ENCODE measurements at regions not wholly inside any gene's neighbourhood (a gene's known extent, or its start where the extent isn't known, plus 50 kb on each side); places are given as distances from the start of the nearest gene placed in this dataset.
"Not testable (repeated sequence)": the region's sequence is repeated elsewhere in the genome, so short reads cannot be mapped to it uniquely, and the experiment has no call there.

GRCh38 chr6:77063494-77063893, 399.8 kb downstream of the HTR1B start:
- DNase-seq: no peak

- no peak for DNase-seq
Observed at GRCh38 chr6:77055711-77056110, 407.6 kb downstream of the HTR1B start.

- DNase-seq: no peak
Observed at GRCh38 chr6:77040568-77041195, 422.6 kb downstream of the HTR1B start.

- no peak for DNase-seq
Observed at GRCh38 chr6:77038807-77039206, 424.5 kb downstream of the HTR1B start.

GRCh38 chr6:77037439-77037838, 425.9 kb downstream of the HTR1B start:
- DNase-seq: no peak

- DNase-seq: no peak
Observed at GRCh38 chr6:77036400-77036799, 426.9 kb downstream of the HTR1B start.

GRCh38 chr6:77034161-77034560, 429.1 kb downstream of the HTR1B start:
- DNase-seq: no peak

- DNase-seq: no peak
Observed at GRCh38 chr6:77030929-77031674, 432.2 kb downstream of the HTR1B start.

GRCh38 chr6:77026341-77026740, 436.9 kb downstream of the HTR1B start:
- no peak for DNase-seq

- no peak for DNase-seq
Observed at GRCh38 chr6:77025736-77026223, 437.5 kb downstream of the HTR1B start.

GRCh38 chr6:77021778-77022177, 441.5 kb downstream of the HTR1B start:
- DNase-seq: no peak

GRCh38 chr6:77021232-77021631, 442.1 kb downstream of the HTR1B start:
- no peak for DNase-seq

- DNase-seq: no peak
Observed at GRCh38 chr6:77019081-77019480, 444.2 kb downstream of the HTR1B start.

- no peak for DNase-seq
Observed at GRCh38 chr6:77017537-77017936, 445.8 kb downstream of the HTR1B start.

GRCh38 chr6:77015350-77015749, 447.9 kb downstream of the HTR1B start:
- DNase-seq: no peak

GRCh38 chr6:77011929-77012545, 451.3 kb downstream of the HTR1B start:
- DNase-seq: no peak

- no peak for DNase-seq
Observed at GRCh38 chr6:77010931-77011542, 452.3 kb downstream of the HTR1B start.

GRCh38 chr6:76992553-76992952, 470.7 kb downstream of the HTR1B start:
- DNase-seq: no peak

- DNase-seq: no peak
Observed at GRCh38 chr6:76984572-76984971, 478.7 kb downstream of the HTR1B start.

GRCh38 chr6:76982476-76983199, 480.7 kb downstream of the HTR1B start:
- no peak for DNase-seq

- DNase-seq: no peak
Observed at GRCh38 chr6:76972474-76972873, 490.8 kb downstream of the HTR1B start.

GRCh38 chr6:76959177-76959576, 504.1 kb downstream of the HTR1B start:
- not testable (repeated sequence) for DNase-seq
